HepG2 (cell line): ENCODE measurements at regions not wholly inside any gene's neighbourhood (a gene's known extent, or its start where the extent isn't known, plus 50 kb on each side); places are given as distances from the start of the nearest gene placed in this dataset.
"Not testable (repeated sequence)": the region's sequence is repeated elsewhere in the genome, so short reads cannot be mapped to it uniquely, and the experiment has no call there.

Source experiments
- ATAC-seq: fragments of 200-7000 bp; cut with Tn5 transposase; 3 replicates; pipeline ENCODE4 v1.9.1; 2020; ENCODE audit warnings: mild to moderate bottlenecking, moderate library complexity
- BruUV-seq: library from RNA; stranded (reverse); fragments of 400-500 nt; replicated peaks from 2 replicates; lab custom pipeline; 2021; lab: Mats Ljungman, UMichigan
- CTCF ChIA-PET: fragments of 300-600 bp; formaldehyde crosslinking; extraction: SDS; loops from one replicate; lab custom pipeline; 2021; ENCODE audit warnings: low total read pairs, inconsistent platforms, low intra/inter-chr PET ratio; lab: Yijun Ruan, JAX
- POLR2A ChIA-PET: fragments of 350-600 bp; sonication (Branson Sonifier 250); formaldehyde crosslinking; loops from one replicate; lab custom pipeline; 2020; ENCODE audit warnings: antibody characterized with exemption, inconsistent platforms; lab: Yijun Ruan, JAX
- DNase-seq: peaks from one replicate; pipeline ENCODE4 v3.0.0-alpha.2; 2015; ENCODE audit warnings: low spot score
- FAIRE-seq: peaks from 3 replicates; lab custom pipeline; 2011; peaks lifted over from hg19 to GRCh38; lab: Jason Lieb, UNC
- H2AFZ ChIP-seq: one replicate; pipeline ENCODE4 v1.6.1; 2011; ENCODE audit warnings: low read length, inconsistent platforms
- H3K27ac ChIP-seq: fragments of 300-600 bp; 3 replicates; pipeline ENCODE4 v1.8.0; 2011; ENCODE audit warnings: mixed run types, mild to moderate bottlenecking, mixed read lengths, low read length, inconsistent platforms; ENCODE audit not compliant: insufficient read depth; ENCODE audit errors: extremely low read length
- H3K27me3 ChIP-seq, 2 experiments: fragments of 200-600 bp in 1 of 2; 2 replicates in 1 of 2; 3 replicates in 1 of 2; pipeline versions ENCODE4 v1.6.0 to v1.8.0; 2011; ENCODE audit warnings: low read length in 2 of 2, mild to moderate bottlenecking in 2 of 2, moderate library complexity in 2 of 2, inconsistent platforms in 1 of 2; ENCODE audit not compliant: insufficient read depth in 2 of 2, control insufficient read depth in 1 of 2
- H3K36me3 ChIP-seq, 2 experiments: fragments of 200-600 bp in 1 of 2; replicated peaks in 1 of 2; 2 replicates in 1 of 2; 3 replicates in 1 of 2; pipeline versions ENCODE4 v1.5.1 to v1.8.0; 2011; ENCODE audit warnings: low read length in 2 of 2, inconsistent platforms in 1 of 2; ENCODE audit not compliant: insufficient read depth in 2 of 2, control insufficient read depth in 1 of 2
- H3K4me1 ChIP-seq: 2 replicates; pipeline ENCODE4 v1.5.1; 2012; ENCODE audit warnings: low read length, inconsistent platforms; ENCODE audit not compliant: insufficient read depth
- H3K4me2 ChIP-seq: 2 replicates; pipeline ENCODE4 v1.6.0; 2011; ENCODE audit warnings: low read depth, low read length, inconsistent platforms
- H3K4me3 ChIP-seq, 3 experiments: fragments of 200-600 bp in 1 of 3; sonication (generic), shearing (Covaris generic) in 1 of 3; replicated peaks in 1 of 3; 2 replicates each; pipeline ENCODE4 v1.5.1; 2011 to 2016; ENCODE audit warnings: low read length in 3 of 3, inconsistent platforms in 2 of 3, low read depth in 2 of 3, mild to moderate bottlenecking in 2 of 3, control low read depth in 1 of 3, mixed read lengths in 1 of 3; ENCODE audit not compliant: insufficient read depth in 1 of 3
- H3K79me2 ChIP-seq: one replicate; pipeline ENCODE4 v1.6.1; 2011; ENCODE audit warnings: low read length, inconsistent platforms; ENCODE audit not compliant: insufficient read depth
- H3K9ac ChIP-seq: 2 replicates; pipeline ENCODE4 v1.6.0; 2011; ENCODE audit warnings: mild to moderate bottlenecking, low read depth, low read length, inconsistent platforms; ENCODE audit not compliant: insufficient read depth
- H3K9me3 ChIP-seq: 2 replicates; pipeline ENCODE4 v1.5.1; 2012; ENCODE audit warnings: mild to moderate bottlenecking, low read length
- H4K20me1 ChIP-seq: 2 replicates; pipeline ENCODE4 v1.6.0; 2011; ENCODE audit warnings: inconsistent platforms, mild to moderate bottlenecking, low read length, moderate library complexity; ENCODE audit not compliant: insufficient read depth
- WGBS: methylation state at CpG from one replicate; pipeline ENCODE4 v1.1.6; 2017; ENCODE audit warnings: low lambda C conversion rate; 5-methylcytosine and 5-hydroxymethylcytosine counted together
- in situ Hi-C: cut with HindIII; loops from 2 replicates; pipeline ENCODE4 v1.10.0; 2017; ENCODE audit warnings: low pct_unique_long_range_greater_than_20kb; ENCODE audit not compliant: extremely low pct_ligation_motif_present
- intact Hi-C: fragments of 100-400 bp; cut with micrococcal nuclease; formaldehyde crosslinking; loops from one replicate; pipeline ENCODE4 v1.10.0; 2022; ENCODE audit not compliant: unreplicated experiment
- TF ChIP-seq, protein P1 (sequence below): sonication (generic); formaldehyde crosslinking; conservative IDR thresholded peaks from 2 replicates; pipeline ENCODE4 v1.8.0; 2022; ENCODE audit warnings: mild to moderate bottlenecking, moderate library complexity, missing genetic modification reagents

DNA sequence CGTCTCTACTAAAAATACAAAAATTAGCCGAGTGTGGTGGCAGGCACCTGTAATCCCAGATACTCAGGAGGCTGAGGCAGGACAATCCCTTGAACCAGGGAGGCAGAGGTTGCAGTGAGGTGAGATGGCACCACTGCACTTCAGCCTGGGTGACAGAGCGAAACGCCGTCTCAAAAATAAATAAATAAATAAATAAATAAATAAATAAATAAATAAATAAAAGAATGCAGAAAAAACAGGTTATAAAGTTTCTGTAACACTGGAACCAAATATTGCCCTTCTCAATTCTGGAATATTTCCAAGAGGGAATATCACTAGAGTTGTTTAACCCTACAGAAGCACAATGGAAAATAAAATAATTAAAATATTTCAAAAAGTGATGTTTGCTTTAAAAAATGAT lies 418.4 kb downstream of the ADAM29 start:
- POLR2A ChIA-PET, H3K27me3 ChIP-seq, BruUV-seq, H3K4me3 ChIP-seq, FAIRE-seq, ATAC-seq, H3K36me3 ChIP-seq, H2AFZ ChIP-seq, H3K79me2 ChIP-seq, H3K4me1 ChIP-seq, CTCF ChIA-PET, intact Hi-C loops, H4K20me1 ChIP-seq, H3K27ac ChIP-seq, DNase-seq, H3K4me2 ChIP-seq, H3K9ac ChIP-seq, in situ Hi-C loops: not testable (repeated sequence)
- 37% methylated on average over 5 of the region's 5 CpGs for WGBS
- H3K9me3 ChIP-seq, result peaks cover 78% of the 10 kb centered on the region

DNA sequence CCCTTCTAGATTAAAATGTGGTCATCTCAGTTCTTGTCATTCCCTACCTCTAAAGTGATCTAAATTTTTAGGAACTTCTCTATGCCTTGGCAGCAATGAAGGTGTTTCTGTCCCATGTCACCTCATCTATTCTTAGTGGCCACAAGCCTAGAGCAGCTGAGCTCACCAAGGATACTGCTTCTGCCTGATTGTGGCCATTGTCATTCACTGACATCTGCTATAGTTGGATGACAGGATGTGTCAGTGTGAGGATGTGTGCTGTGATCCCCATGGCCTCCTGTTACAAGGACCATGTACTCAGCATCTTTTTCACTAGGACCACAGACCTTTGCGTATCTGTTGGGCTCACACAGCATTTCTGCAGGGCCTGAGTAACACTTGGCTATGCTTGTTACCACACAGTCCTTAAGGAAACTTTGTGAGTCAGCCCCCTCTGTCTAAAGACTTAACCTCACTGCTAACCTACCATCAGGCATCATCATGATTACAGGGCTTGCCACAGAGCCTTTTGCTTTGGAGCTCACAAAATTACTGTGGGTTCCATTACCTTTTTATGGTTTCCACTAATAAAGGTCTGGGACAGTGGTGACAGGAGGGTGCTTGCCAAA lies 421.0 kb downstream of the ADAM29 start:
- POLR2A ChIA-PET, result no interaction called here
- BruUV-seq, result no TSS peak
- no peak overlapping the region for H3K9ac ChIP-seq
- H3K4me1 ChIP-seq, result no peaks in the 10 kb centered on the region
- peaks cover 72% of the 10 kb centered on the region for H3K9me3 ChIP-seq
- TF ChIP-seq, protein P1, sequence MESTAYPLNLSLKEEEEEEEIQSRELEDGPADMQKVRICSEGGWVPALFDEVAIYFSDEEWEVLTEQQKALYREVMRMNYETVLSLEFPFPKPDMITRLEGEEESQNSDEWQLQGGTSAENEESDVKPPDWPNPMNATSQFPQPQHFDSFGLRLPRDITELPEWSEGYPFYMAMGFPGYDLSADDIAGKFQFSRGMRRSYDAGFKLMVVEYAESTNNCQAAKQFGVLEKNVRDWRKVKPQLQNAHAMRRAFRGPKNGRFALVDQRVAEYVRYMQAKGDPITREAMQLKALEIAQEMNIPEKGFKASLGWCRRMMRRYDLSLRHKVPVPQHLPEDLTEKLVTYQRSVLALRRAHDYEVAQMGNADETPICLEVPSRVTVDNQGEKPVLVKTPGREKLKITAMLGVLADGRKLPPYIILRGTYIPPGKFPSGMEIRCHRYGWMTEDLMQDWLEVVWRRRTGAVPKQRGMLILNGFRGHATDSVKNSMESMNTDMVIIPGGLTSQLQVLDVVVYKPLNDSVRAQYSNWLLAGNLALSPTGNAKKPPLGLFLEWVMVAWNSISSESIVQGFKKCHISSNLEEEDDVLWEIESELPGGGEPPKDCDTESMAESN, result no peak
- H3K79me2 ChIP-seq, result no peaks in the 10 kb centered on the region
- H3K27ac ChIP-seq, result no peak overlapping the region
- no peak overlapping the region for H2AFZ ChIP-seq
- no peak overlapping the region for H3K4me3 ChIP-seq
- H3K4me2 ChIP-seq, result no peak overlapping the region
- CTCF ChIA-PET, result no interaction called here
- H3K27me3 ChIP-seq, result no peaks in the 10 kb centered on the region
- intact Hi-C loops (no loop called here), in situ Hi-C loops (no loop called here)
- 0% methylated on average over 1 of the region's 1 CpG for WGBS
- H4K20me1 ChIP-seq, result no peaks in the 10 kb centered on the region
- H3K36me3 ChIP-seq, result no peaks in the 10 kb centered on the region
- DNase-seq (no peak), ATAC-seq (no peak), FAIRE-seq (no peak)
